Activated CD4-positive, alpha-beta T cell treated with anti-CD3 and anti-CD28 coated beads, Interleukin-2, amount 50 U/mL, for 48 hours (primary cell): ENCODE measurements at regions not wholly inside any gene's neighbourhood (a gene's known extent, or its start where the extent isn't known, plus 50 kb on each side); places are given as distances from the start of the nearest gene placed in this dataset.
"Not testable (repeated sequence)": the region's sequence is repeated elsewhere in the genome, so short reads cannot be mapped to it uniquely, and the experiment has no call there.

Experiments
- DNase-seq, 2 experiments: peaks; one replicate each; pipeline ENCODE4 v3.0.0-alpha.2; 2020

GRCh38 chr9:29958469-29958868, 2385.2 kb upstream of the C9orf72 start:
- DNase-seq, result no peak

GRCh38 chr9:29965834-29966233, 2392.6 kb upstream of the C9orf72 start:
- DNase-seq, result no peak

- DNase-seq, result no peak
These were observed 2393.0 kb upstream of the C9orf72 start for GRCh38 chr9:29966247-29966646.

- no peak for DNase-seq
These were observed 2395.6 kb upstream of the C9orf72 start for GRCh38 chr9:29968831-29969230.

GRCh38 chr9:29969408-29969807, 2396.1 kb upstream of the C9orf72 start:
- DNase-seq, result no peak

- no peak for DNase-seq
These were observed 2396.8 kb upstream of the C9orf72 start for GRCh38 chr9:29969856-29970647.

GRCh38 chr9:29974197-29974596, 2400.9 kb upstream of the C9orf72 start:
- no peak for DNase-seq

- no peak for DNase-seq
These were observed 2403.7 kb upstream of the C9orf72 start for GRCh38 chr9:29976981-29977380.

- no peak for DNase-seq
These were observed 2403.4 kb upstream of the ACO1 start for GRCh38 chr9:29981013-29981412.

GRCh38 chr9:29999645-30000044, 2384.8 kb upstream of the ACO1 start:
- no peak for DNase-seq

- no peak for DNase-seq
These were observed 2373.8 kb upstream of the ACO1 start for GRCh38 chr9:30010691-30011090.

- no peak for DNase-seq
These were observed 2371.8 kb upstream of the ACO1 start for GRCh38 chr9:30012622-30013021.

- no peak for DNase-seq
These were observed 2369.4 kb upstream of the ACO1 start for GRCh38 chr9:30015073-30015472.

GRCh38 chr9:30020161-30020560, 2364.3 kb upstream of the ACO1 start:
- DNase-seq, result no peak

GRCh38 chr9:30035761-30036160, 2348.7 kb upstream of the ACO1 start:
- no peak for DNase-seq

- no peak for DNase-seq
These were observed 2347.9 kb upstream of the ACO1 start for GRCh38 chr9:30036558-30036957.

- DNase-seq, result no peak
These were observed 2344.7 kb upstream of the ACO1 start for GRCh38 chr9:30039712-30040111.

GRCh38 chr9:30048396-30048795, 2336.0 kb upstream of the ACO1 start:
- DNase-seq, result no peak

GRCh38 chr9:30058463-30058862, 2326.0 kb upstream of the ACO1 start:
- no peak for DNase-seq

- no peak for DNase-seq
These were observed 2323.5 kb upstream of the ACO1 start for GRCh38 chr9:30060976-30061375.

- DNase-seq, result no peak
These were observed 2318.6 kb upstream of the ACO1 start for GRCh38 chr9:30065888-30066287.

- not testable (repeated sequence) for DNase-seq
These were observed 2315.2 kb upstream of the ACO1 start for GRCh38 chr9:30069236-30069635.

- no peak for DNase-seq
These were observed 2309.4 kb upstream of the ACO1 start for GRCh38 chr9:30075022-30075421.

- DNase-seq, result peak; percentile 35 to 54
These were observed 2308.8 kb upstream of the ACO1 start for GRCh38 chr9:30075451-30076199.
